ENCODE measurements at regions not wholly inside any gene's neighbourhood (a gene's known extent, or its start where the extent isn't known, plus 50 kb on each side); places are given as distances from the start of the nearest gene placed in this dataset.

GRCh38 chr11:95503047-95503446, 272.0 kb upstream of the SESN3 start:
- H3K27ac Mint-ChIP-seq (ENCODE audit: unreplicated experiment), result no peak overlapping the region
- H3K36me3 Mint-ChIP-seq (ENCODE audit: low read depth), result no peaks in the 10 kb centered on the region
- H3K27me3 Mint-ChIP-seq (ENCODE audit: low read depth), result no peaks in the 10 kb centered on the region
- no peak for DNase-seq (ENCODE audit: low read depth, low spot score)
- no peak overlapping the region for H3K4me3 Mint-ChIP-seq
- peaks cover 8% of the 10 kb centered on the region for H3K4me1 Mint-ChIP-seq
- no peak for TF ChIP-seq CTCF (conservative IDR thresholded peaks at IDR 0.05)
- no peaks in the 10 kb centered on the region for H3K9me3 Mint-ChIP-seq

GRCh38 chr11:95502522-95502921, 271.5 kb upstream of the SESN3 start:
- Mint-ChIP-seq H3K4me1 (peaks cover 8% of the 10 kb centered on the region), H3K4me3 (no peak overlapping the region), H3K9me3 (no peaks in the 10 kb centered on the region), H3K27ac (ENCODE audit: unreplicated experiment) (no peak overlapping the region), H3K36me3 (ENCODE audit: low read depth) (no peaks in the 10 kb centered on the region), H3K27me3 (ENCODE audit: low read depth) (no peaks in the 10 kb centered on the region)
- no peak for TF ChIP-seq CTCF (conservative IDR thresholded peaks at IDR 0.05)
- DNase-seq (ENCODE audit: low read depth, low spot score), result no peak

GRCh38 chr11:95501761-95502266, 270.8 kb upstream of the SESN3 start:
- no peaks in the 10 kb centered on the region for H3K36me3 Mint-ChIP-seq (ENCODE audit: low read depth)
- no peak overlapping the region for H3K27ac Mint-ChIP-seq (ENCODE audit: unreplicated experiment)
- no peaks in the 10 kb centered on the region for H3K9me3 Mint-ChIP-seq
- no peak overlapping the region for H3K4me3 Mint-ChIP-seq
- H3K27me3 Mint-ChIP-seq (ENCODE audit: low read depth), result no peaks in the 10 kb centered on the region
- peaks cover 8% of the 10 kb centered on the region for H3K4me1 Mint-ChIP-seq
- TF ChIP-seq CTCF (conservative IDR thresholded peaks at IDR 0.05), result no peak
- DNase-seq (ENCODE audit: low read depth, low spot score), result no peak

- H3K4me3 Mint-ChIP-seq, result no peak overlapping the region
- no peak for TF ChIP-seq CTCF (conservative IDR thresholded peaks at IDR 0.05)
- H3K9me3 Mint-ChIP-seq, result no peaks in the 10 kb centered on the region
- H3K27me3 Mint-ChIP-seq (ENCODE audit: low read depth), result no peaks in the 10 kb centered on the region
- no peak for DNase-seq (ENCODE audit: low read depth, low spot score)
- no peaks in the 10 kb centered on the region for H3K36me3 Mint-ChIP-seq (ENCODE audit: low read depth)
- H3K27ac Mint-ChIP-seq (ENCODE audit: unreplicated experiment), result no peak overlapping the region
- H3K4me1 Mint-ChIP-seq, result peaks cover 8% of the 10 kb centered on the region
These were observed 269.5 kb upstream of the SESN3 start for GRCh38 chr11:95500466-95500865.

- TF ChIP-seq CTCF (conservative IDR thresholded peaks at IDR 0.05), result no peak
- Mint-ChIP-seq H3K36me3 (ENCODE audit: low read depth) (no peaks in the 10 kb centered on the region), H3K9me3 (no peaks in the 10 kb centered on the region), H3K4me1 (peaks cover 8% of the 10 kb centered on the region), H3K27ac (ENCODE audit: unreplicated experiment) (no peak overlapping the region), H3K4me3 (no peak overlapping the region), H3K27me3 (ENCODE audit: low read depth) (no peaks in the 10 kb centered on the region)
- DNase-seq (ENCODE audit: low read depth, low spot score), result no peak
These were observed 268.6 kb upstream of the SESN3 start for GRCh38 chr11:95499516-95500135.
